ENCODE measurements at regions not wholly inside any gene's neighbourhood (a gene's known extent, or its start where the extent isn't known, plus 50 kb on each side); places are given as distances from the start of the nearest gene placed in this dataset.

- TF ChIP-seq YY1 (IDR thresholded peaks at IDR 0.05; ENCODE audit: low read depth) (no peak), EZH2phosphoT487 (IDR thresholded peaks at IDR 0.05; ENCODE audit: borderline replicate concordance, low read depth) (no peak), CTCF (IDR thresholded peaks at IDR 0.05) (no peak), EP300 (IDR thresholded peaks at IDR 0.05; ENCODE audit: borderline replicate concordance in 1 of 2, low read depth in 1 of 2, low read length in 1 of 2) (no peak), POLR2AphosphoS5 (IDR thresholded peaks at IDR 0.05; ENCODE audit: low read depth, low read length) (no peak), NRF1 (IDR thresholded peaks at IDR 0.05; ENCODE audit: low read depth, low read length) (no peak)
- TF ChIP-seq, protein P1, sequence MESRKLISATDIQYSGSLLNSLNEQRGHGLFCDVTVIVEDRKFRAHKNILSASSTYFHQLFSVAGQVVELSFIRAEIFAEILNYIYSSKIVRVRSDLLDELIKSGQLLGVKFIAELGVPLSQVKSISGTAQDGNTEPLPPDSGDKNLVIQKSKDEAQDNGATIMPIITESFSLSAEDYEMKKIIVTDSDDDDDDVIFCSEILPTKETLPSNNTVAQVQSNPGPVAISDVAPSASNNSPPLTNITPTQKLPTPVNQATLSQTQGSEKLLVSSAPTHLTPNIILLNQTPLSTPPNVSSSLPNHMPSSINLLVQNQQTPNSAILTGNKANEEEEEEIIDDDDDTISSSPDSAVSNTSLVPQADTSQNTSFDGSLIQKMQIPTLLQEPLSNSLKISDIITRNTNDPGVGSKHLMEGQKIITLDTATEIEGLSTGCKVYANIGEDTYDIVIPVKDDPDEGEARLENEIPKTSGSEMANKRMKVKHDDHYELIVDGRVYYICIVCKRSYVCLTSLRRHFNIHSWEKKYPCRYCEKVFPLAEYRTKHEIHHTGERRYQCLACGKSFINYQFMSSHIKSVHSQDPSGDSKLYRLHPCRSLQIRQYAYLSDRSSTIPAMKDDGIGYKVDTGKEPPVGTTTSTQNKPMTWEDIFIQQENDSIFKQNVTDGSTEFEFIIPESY (IDR thresholded peaks at IDR 0.05; ENCODE audit: borderline replicate concordance, low read depth) = no peak
- TF ChIP-seq, protein P2, sequence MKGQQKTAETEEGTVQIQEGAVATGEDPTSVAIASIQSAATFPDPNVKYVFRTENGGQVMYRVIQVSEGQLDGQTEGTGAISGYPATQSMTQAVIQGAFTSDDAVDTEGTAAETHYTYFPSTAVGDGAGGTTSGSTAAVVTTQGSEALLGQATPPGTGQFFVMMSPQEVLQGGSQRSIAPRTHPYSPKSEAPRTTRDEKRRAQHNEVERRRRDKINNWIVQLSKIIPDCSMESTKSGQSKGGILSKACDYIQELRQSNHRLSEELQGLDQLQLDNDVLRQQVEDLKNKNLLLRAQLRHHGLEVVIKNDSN (IDR thresholded peaks at IDR 0.05; ENCODE audit: borderline replicate concordance, low read depth) = no peak
- TF ChIP-seq, protein P3, sequence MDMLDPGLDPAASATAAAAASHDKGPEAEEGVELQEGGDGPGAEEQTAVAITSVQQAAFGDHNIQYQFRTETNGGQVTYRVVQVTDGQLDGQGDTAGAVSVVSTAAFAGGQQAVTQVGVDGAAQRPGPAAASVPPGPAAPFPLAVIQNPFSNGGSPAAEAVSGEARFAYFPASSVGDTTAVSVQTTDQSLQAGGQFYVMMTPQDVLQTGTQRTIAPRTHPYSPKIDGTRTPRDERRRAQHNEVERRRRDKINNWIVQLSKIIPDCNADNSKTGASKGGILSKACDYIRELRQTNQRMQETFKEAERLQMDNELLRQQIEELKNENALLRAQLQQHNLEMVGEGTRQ (IDR thresholded peaks at IDR 0.05; ENCODE audit: borderline replicate concordance, low read depth, low read length) = no peak
These were observed 287.8 kb upstream of the MCTP2 start for GRCh38 chr15:93943586-93943985.

Data from SK-N-SH (cell line).